Hippocampal formation (tissue), 2 donors: ENCODE measurements at regions not wholly inside any gene's neighbourhood (a gene's known extent, or its start where the extent isn't known, plus 50 kb on each side); places are given as distances from the start of the nearest gene placed in this dataset.

Source experiments
- DNase-seq, 2 donors: peaks; one replicate each; lab custom pipeline; 2025; lab: John Stamatoyannopoulos, UW

DNA sequence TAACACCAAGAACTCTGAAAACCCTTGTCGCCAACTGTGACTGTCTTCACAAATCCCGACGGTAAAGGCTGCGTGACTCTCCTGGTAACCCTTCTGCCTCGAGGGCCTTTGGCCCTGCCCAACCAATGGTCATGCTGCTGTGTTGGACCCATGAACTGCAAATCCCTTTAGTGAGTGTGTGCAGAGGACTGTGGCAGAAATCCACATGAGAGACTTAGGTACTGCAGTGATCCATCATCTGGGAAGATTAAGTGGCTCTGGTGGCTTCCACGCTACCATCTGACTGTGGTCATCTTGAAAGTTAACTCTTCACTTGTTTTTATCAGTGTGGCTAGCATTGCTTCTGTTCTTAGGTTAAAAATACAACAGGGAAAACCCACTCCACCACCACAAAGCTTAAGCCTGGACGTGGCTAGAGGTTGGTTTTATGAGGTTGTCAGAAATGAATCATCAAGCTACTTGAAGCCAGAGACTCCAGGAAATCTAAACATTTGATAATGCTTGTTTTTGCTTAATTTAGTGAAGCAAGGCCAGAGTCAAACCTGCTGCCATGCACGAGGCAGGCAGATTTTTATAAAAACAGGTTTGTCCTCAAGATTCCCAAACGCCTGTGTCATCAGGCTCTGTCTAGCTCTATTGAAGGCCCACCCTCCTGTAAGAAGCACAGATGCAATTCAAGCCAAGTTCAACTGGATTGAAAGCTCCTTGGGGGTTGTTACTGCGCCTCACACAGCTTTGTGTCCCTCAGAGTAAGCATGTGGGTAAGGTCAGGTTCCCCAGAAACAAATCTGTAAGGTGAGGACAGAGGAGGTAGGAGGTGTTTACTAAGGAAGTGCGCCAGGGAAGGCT is 52.7 kb upstream of the ERCC6L2 start:
- no peak for DNase-seq

- no peak for DNase-seq
Measured at GRCh38 chr9:95822015-95822414, 53.5 kb upstream of the ERCC6L2 start.

DNA sequence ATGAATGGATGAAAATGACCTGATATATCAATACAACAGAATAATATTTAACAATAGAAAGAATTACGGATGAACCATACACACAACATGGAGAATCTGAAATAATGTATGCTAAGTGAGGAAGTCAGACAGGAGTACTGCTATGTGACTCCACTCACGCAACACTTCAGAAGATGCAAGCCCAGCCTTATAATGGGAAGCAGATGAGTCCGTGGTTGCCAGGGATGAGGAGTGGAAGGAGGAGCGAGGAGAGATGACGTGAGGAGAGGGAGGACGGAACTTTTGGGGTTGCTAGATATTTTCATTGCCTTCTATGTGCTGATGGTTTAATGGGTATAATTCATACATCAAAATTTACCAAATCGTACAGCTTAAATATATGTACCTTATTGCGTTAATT is 55.4 kb upstream of the ERCC6L2 start:
- no peak for DNase-seq

GRCh38 chr9:95819636-95820035 is 55.9 kb upstream of the ERCC6L2 start:
- no peak for DNase-seq

DNA sequence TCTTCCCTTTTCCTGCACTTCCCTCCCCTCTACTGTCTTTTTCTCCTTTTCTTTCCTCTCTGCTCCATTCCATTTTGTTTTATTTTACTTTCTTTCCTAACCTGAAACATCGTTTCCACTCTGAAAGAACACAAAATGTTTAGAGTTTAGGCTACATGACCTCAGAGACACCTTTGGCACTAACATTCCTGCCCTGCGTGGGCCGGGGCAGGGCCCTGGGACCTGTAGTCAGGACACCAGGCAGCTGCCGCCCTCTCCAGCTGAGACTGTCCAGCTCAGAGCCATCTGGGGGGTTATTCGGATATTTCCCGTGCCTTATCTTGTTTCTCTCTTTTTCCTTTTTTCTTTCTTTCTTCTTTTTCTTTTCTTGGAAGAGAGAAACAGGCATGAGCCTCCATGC is 58.3 kb upstream of the ERCC6L2 start:
- DNase-seq = no peak

DNA sequence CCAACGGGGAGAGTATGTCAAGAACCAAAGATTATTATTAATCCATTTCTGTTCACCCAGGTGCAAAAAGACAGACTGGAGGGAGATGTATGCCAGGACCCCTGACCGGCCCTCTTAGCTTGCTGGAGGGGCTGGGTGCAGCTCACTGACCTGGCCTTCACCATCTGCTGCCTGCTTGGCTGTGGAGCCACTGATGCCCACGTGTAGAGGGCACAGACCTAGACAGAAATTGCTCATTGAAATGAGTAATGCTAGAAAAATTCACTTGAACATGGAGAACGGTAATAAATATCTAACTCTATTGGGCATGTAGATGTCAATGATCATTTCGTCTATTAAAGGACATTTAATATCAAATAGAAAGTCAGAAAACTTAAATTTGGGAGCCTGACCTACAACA is 58.8 kb upstream of the ERCC6L2 start:
- no peak for DNase-seq

- DNase-seq = no peak
Measured at GRCh38 chr9:95815961-95816360, 59.5 kb upstream of the ERCC6L2 start.

- no peak for DNase-seq
Measured at GRCh38 chr9:95815133-95815532, 60.4 kb upstream of the ERCC6L2 start.

GRCh38 chr9:95813923-95814322 is 61.6 kb upstream of the ERCC6L2 start:
- no peak for DNase-seq

GRCh38 chr9:95810814-95811213 is 64.7 kb upstream of the ERCC6L2 start:
- no peak for DNase-seq

- DNase-seq = no peak
Measured at GRCh38 chr9:95810133-95810532, 65.4 kb upstream of the ERCC6L2 start.

DNA sequence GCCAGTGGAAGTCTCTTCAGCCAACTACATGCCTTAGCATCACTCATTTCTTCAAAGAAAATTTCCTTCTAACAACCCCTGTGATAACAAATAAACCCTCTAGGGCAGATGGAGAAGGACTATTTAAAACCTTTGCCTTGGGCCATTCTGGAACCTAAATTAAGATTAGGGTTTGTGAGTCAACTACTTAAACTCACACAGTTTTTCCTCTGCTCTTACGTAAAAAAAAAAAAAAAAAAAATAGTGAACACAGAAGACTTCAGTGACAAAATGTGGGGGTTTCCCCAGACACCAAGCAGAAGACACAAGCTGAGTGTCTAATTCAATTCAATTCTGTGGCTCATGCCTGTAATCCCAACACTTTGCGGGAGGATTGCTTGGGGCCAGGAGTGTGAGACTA is 65.8 kb upstream of the ERCC6L2 start:
- DNase-seq = no peak

DNA sequence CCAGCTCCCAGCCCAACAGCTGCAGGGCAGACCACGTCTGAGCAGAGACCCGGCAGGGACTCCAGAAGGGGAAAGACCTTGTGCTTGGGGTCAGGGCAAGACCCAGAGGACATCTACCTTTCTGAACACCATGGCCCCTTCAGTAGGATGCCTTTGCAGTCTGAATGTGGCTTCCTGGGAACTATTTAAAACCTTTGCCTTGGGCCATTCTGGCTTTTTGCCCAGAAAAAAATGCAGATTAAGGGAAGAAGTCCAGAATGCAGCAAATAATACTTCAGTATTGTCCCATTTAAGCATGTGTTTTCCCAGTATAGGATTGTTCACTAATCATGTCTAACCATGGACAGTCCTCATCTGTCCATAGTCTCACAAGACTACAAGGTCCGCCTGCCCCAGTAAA is 67.5 kb upstream of the ERCC6L2 start:
- DNase-seq = no peak

- no peak for DNase-seq
Measured at GRCh38 chr9:95807326-95807947, 68.1 kb upstream of the ERCC6L2 start.

DNA sequence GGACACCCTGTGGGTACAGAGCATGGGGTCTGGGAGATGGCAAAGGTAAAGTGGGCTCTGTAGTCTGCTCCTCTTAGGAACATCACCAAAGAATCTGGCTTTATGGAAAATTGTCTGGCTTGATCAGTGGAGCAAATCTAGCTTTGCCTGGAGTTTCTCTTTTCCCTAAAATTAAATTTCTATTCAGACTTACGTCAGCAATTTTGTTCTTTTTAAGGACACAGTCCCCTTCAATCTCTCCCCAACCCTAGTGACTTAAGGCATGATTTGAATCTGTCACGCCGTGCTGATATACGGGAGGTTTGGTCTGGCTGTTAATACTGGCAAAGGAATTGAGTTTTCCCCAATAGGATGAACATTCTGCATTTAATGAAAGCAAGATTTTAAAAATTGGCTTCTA is 72.3 kb upstream of the ERCC6L2 start:
- no peak for DNase-seq

DNA sequence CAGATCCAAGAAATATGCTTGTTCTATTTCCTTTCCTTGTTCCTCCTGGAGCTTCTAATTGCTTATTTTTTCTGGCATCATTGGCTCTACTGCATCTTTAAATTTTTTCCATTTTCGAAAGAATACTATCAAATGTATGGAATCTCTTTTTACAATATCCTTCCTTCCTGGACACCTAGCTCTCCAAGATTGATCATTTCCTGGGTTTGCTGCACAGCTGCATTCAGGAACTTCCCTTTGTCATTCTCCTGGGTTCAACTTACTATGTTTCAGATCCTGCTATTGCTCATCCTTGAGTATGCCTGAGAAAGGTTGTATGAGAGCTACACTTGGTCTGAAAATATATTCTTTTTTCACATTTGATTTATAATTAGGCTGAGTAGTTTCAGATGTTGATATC is 73.7 kb upstream of the ERCC6L2 start:
- DNase-seq = no peak

- no peak for DNase-seq
Measured at GRCh38 chr9:95796029-95796428, 79.5 kb upstream of the ERCC6L2 start.

DNA sequence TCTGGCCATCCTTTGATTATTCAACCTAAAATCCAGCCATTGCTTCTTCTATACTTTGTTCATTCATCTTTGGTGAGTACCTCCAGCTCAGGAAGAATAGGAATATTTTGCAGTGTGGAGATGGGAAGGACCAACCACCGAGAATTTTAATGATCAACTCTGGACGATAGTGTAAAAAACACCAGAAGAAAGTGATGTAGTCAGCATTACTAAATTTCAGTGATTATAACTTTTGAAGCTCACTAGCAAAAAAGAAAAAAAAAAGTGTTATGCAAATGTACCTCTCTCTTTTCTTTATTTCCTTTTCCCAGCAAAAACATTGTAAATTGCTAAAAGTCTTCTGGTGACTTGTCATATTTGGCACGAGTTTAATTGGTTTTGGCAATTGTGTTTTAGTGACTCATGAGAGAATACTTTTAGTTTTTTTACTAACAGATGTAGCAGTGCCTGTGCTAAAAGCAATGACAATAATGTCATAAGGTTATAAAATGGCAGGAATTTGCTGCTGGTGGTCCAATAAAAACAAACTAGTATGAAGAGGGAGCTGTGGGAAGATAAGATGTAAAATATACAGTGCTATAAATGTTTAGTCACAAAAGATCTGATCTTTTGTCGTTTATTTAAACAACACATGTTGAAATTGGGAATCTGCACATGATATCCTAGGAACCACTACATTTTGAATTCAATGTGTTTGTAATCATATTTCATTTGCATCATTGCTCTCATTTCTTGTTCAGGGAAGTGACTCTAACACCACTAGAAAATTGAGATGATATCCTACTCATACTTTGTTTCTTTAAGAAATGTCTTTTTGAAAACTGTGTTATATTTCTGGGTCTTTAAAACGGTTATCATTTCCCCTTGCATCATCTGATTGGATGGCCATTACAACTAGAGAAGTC is 81.3 kb upstream of the ERCC6L2 start:
- no peak for DNase-seq

- no peak for DNase-seq
Measured at GRCh38 chr9:95791695-95792094, 83.8 kb upstream of the ERCC6L2 start.

DNA sequence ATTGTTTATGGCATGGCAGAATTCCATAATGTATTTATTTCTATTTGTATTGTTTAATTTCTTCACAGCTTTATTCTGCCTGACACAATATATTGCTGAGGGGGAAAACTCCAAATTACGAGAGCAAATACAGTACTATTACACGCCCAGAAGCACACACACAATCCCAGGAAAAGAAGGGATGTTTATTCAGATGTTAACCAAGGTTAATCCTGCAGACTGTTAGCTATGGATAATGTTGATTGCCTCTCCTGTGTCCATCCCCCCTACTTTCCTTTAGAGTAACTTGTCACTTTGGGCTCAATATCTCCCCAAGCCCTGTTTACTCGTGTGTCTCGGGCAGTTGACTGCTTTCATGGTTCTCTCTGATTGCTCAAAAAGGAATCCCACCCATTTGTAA is 84.2 kb upstream of the ERCC6L2 start:
- no peak for DNase-seq

- no peak for DNase-seq
Measured at GRCh38 chr9:95788521-95788991, 86.9 kb upstream of the ERCC6L2 start.

DNA sequence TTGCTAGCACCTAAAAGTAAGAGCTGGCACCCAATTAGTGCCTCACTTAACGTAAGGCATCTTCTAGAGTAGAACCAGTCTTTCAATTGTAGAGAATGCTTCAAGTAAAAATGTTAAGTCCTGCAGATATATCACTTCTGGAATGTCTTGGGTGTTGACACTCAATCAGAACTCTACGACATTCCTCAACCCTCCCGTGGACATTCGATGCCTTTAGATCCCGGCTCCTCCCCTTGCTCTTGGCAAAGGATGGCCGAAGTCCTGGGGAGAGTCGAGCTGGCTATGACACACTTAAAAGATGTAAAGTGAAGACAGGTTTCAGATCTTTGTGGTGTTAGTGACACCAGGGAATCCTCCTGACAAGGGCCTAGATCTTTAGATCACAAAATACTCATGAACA is 87.5 kb upstream of the ERCC6L2 start:
- DNase-seq = no peak

DNA sequence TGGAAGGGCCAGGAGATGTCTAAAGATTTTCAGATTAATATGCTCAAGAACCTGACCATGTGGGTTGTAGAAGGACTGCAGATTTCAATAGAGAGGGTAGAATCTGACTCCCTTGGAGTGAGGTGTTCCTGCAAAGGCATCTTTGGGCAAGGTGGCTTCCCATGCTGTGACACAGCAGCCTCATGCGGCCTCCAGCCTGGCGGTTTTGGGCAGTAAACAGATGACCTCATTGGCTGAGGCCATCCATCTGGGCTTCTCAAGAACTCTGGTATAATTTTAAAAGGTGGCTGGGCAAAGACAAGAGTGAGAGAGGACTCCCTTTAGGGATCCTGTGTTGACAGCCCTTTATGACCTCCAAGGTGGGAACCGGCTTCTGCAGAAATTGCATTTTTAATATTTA is 90.3 kb upstream of the ERCC6L2 start:
- no peak for DNase-seq
